Vagina (tissue), 2 donors: ENCODE measurements at regions not wholly inside any gene's neighbourhood (a gene's known extent, or its start where the extent isn't known, plus 50 kb on each side); places are given as distances from the start of the nearest gene placed in this dataset.

Experiments used
- POLR2A ChIP-seq, 2 donors: fragments of 450-650 bp; IDR thresholded peaks; one replicate each; pipeline ENCODE4 v1.6.1; 2017; ENCODE audit warnings: antibody characterized with exemption in 2 of 2, mild to moderate bottlenecking in 2 of 2, moderate library complexity in 2 of 2
- POLR2AphosphoS5 ChIP-seq, 2 donors: sonication (generic); formaldehyde crosslinking; IDR thresholded peaks; one replicate each; pipeline ENCODE4 v1.9.0; 2017; ENCODE audit warnings: antibody characterized with exemption in 2 of 2, mild to moderate bottlenecking in 2 of 2, low read depth in 1 of 2; ENCODE audit not compliant: insufficient read depth in 1 of 2
- TF ChIP-seq, protein P1 (sequence below), 3 experiments: fragments of 450-650 bp in 2 of 3; fragments of 200-600 bp in 1 of 3; sonication (generic) in 1 of 3; IDR thresholded peaks; one replicate each; pipeline ENCODE4 v1.5.1; 2017 to 2019; ENCODE audit warnings: antibody characterized with exemption in 3 of 3, mild to moderate bottlenecking in 2 of 3, moderate library complexity in 2 of 3

DNA sequence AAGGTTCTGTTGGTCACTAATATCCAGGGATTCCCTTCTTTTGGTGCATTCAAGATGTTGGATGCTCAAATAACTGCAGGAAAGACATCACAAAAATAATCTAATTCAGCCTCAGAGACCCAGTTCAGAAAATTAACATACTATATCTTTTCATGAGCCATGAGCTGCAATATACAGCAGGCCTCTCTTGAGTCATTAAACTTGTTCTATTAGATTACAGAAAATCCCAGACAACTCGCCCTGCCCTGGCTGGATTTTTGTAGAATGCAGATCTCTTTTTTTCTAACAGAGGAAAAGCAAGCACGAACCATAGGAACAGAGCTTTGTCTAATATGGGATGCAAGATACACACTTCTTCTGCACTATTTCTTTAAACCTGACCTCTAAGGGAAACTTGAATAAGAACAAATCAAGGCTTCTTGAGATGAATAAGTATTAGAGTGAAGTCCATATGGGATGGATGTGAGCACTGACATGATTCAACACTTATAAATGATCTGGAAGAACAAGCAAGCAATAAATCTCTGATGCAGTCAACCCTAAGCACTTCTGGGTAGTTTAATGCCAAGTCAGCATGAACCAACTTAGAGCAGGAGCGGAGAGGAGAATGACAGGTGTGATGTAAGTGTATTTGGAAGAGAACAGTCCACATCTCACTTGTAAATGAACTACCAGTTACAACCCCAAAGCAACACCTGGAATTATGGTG lies 70.7 kb upstream of the GNAO1 start:
- TF ChIP-seq POLR2A (IDR thresholded peaks at IDR 0.05) (no peak), POLR2AphosphoS5 (IDR thresholded peaks at IDR 0.05; ENCODE audit: insufficient read depth in 1 of 2, low read depth in 1 of 2) (no peak)
- TF ChIP-seq, protein P1, sequence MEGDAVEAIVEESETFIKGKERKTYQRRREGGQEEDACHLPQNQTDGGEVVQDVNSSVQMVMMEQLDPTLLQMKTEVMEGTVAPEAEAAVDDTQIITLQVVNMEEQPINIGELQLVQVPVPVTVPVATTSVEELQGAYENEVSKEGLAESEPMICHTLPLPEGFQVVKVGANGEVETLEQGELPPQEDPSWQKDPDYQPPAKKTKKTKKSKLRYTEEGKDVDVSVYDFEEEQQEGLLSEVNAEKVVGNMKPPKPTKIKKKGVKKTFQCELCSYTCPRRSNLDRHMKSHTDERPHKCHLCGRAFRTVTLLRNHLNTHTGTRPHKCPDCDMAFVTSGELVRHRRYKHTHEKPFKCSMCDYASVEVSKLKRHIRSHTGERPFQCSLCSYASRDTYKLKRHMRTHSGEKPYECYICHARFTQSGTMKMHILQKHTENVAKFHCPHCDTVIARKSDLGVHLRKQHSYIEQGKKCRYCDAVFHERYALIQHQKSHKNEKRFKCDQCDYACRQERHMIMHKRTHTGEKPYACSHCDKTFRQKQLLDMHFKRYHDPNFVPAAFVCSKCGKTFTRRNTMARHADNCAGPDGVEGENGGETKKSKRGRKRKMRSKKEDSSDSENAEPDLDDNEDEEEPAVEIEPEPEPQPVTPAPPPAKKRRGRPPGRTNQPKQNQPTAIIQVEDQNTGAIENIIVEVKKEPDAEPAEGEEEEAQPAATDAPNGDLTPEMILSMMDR (IDR thresholded peaks at IDR 0.05), result no peak
